GM12878 (cell line): ENCODE measurements at regions not wholly inside any gene's neighbourhood (a gene's known extent, or its start where the extent isn't known, plus 50 kb on each side); places are given as distances from the start of the nearest gene placed in this dataset.

Experiments
- ZNF384 ChIP-seq: IDR thresholded peaks from 2 replicates; pipeline ENCODE4 v1.6.1; 2012; ENCODE audit warnings: low read depth, mild to moderate bottlenecking, low read length, improper control_type of control experiment, borderline replicate concordance
- TF ChIP-seq, protein P1 (sequence below), 3 experiments: IDR thresholded peaks in 2 of 3; conservative IDR thresholded peaks in 1 of 3; 2 replicates each; pipeline ENCODE4 v1.5.1; 2011; ENCODE audit warnings: low read depth in 3 of 3, low read length in 3 of 3, mild to moderate bottlenecking in 3 of 3, control low read depth in 2 of 3, moderate library complexity in 2 of 3, inconsistent platforms in 1 of 3, mixed read lengths in 1 of 3; ENCODE audit not compliant: control insufficient read depth in 2 of 3, insufficient read depth in 1 of 3; ENCODE audit errors: extremely low read depth in 1 of 3

DNA sequence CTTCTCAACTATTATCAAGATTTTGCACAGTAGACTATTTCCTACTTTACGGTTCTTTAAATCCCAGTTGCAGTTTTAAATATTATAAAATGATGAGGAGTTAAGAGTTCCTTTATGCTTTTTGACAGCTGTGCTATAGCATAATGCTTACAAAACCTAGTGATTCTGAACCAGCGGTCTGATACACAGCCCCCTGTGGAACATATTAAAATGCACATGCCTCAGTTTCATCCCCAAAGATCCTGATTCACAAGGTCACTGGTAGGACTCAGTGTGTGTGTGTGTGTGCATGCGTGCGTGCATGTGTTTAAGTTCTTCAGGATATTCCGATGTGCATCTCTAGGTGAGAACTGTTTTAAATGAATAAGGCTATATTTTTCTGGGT lies 330.1 kb upstream of the TPM1 start:
- TF ChIP-seq ZNF384 = no peak
- TF ChIP-seq, protein P1, sequence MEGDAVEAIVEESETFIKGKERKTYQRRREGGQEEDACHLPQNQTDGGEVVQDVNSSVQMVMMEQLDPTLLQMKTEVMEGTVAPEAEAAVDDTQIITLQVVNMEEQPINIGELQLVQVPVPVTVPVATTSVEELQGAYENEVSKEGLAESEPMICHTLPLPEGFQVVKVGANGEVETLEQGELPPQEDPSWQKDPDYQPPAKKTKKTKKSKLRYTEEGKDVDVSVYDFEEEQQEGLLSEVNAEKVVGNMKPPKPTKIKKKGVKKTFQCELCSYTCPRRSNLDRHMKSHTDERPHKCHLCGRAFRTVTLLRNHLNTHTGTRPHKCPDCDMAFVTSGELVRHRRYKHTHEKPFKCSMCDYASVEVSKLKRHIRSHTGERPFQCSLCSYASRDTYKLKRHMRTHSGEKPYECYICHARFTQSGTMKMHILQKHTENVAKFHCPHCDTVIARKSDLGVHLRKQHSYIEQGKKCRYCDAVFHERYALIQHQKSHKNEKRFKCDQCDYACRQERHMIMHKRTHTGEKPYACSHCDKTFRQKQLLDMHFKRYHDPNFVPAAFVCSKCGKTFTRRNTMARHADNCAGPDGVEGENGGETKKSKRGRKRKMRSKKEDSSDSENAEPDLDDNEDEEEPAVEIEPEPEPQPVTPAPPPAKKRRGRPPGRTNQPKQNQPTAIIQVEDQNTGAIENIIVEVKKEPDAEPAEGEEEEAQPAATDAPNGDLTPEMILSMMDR (IDR thresholded peaks at IDR 0.05 in 2 of 3, conservative IDR thresholded peaks at IDR 0.05 in 1 of 3; ENCODE audit: control insufficient read depth in 2 of 3, extremely low read depth in 1 of 3, insufficient read depth in 1 of 3, low read depth in 3 of 3, low read length in 3 of 3) = no peak
